OCI-LY1 (cell line): ENCODE measurements at regions not wholly inside any gene's neighbourhood (a gene's known extent, or its start where the extent isn't known, plus 50 kb on each side); places are given as distances from the start of the nearest gene placed in this dataset.

Source experiments
- CTCF ChIP-seq: fragments of 200-600 bp; sonication (generic), shearing (Covaris generic); IDR thresholded peaks from 2 replicates; pipeline ENCODE4 v1.5.1; 2017; ENCODE audit warnings: mild to moderate bottlenecking, antibody characterized with exemption, low read length, moderate library complexity, mixed read lengths
- EZH2 ChIP-seq: fragments of 200-600 bp; sonication (generic), shearing (Covaris generic); IDR thresholded peaks from 2 replicates; pipeline ENCODE4 v1.8.0; 2017; ENCODE audit warnings: borderline replicate concordance, mixed run types, mild to moderate bottlenecking, antibody characterized with exemption, low read length, moderate library complexity, mixed read lengths

GRCh38 chr16:65244787-65245186 lies 122.9 kb upstream of the CDH11 start:
- TF ChIP-seq CTCF (no peak), EZH2 (no peak)
